ENCODE measurements at regions not wholly inside any gene's neighbourhood (a gene's known extent, or its start where the extent isn't known, plus 50 kb on each side); places are given as distances from the start of the nearest gene placed in this dataset.

DNA sequence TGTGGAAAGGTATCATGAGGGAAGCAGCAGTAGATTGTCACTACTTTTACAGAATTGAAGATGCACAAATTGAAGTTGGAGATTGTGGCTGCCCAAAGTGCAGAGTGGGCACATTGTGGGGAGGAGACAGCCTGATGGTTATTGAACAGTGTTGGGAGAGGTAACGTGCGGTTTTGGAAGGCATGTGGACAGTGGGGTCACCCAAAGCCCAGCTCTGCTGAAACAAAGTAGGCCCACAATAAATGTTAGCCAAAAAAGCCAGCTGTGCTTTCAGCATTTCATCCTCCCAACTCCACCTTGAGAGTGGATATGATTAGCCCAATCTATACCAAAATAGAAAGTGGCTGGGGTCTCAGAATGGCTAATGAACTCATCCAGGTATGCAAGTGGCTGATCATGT, 96.7 kb downstream of the TMX1 start:
- TF ChIP-seq CREB1 (IDR thresholded peaks at IDR 0.05) (no peak), CREB1 (CRISPR knock-in tag; IDR thresholded peaks at IDR 0.05) (no peak), HNRNPL (IDR thresholded peaks at IDR 0.05; ENCODE audit: low read depth, low read length) (no peak), GABPB1 (CRISPR knock-in tag; IDR thresholded peaks at IDR 0.05) (no peak), SKI (IDR thresholded peaks at IDR 0.05; ENCODE audit: partially characterized antibody) (no peak)
- TF ChIP-seq, protein P1, sequence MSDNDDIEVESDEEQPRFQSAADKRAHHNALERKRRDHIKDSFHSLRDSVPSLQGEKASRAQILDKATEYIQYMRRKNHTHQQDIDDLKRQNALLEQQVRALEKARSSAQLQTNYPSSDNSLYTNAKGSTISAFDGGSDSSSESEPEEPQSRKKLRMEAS (IDR thresholded peaks at IDR 0.05) = no peak
- TF ChIP-seq, protein P2, sequence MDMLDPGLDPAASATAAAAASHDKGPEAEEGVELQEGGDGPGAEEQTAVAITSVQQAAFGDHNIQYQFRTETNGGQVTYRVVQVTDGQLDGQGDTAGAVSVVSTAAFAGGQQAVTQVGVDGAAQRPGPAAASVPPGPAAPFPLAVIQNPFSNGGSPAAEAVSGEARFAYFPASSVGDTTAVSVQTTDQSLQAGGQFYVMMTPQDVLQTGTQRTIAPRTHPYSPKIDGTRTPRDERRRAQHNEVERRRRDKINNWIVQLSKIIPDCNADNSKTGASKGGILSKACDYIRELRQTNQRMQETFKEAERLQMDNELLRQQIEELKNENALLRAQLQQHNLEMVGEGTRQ (IDR thresholded peaks at IDR 0.05; ENCODE audit: low read depth, low read length) = no peak
- TF ChIP-seq, protein P2 (CRISPR knock-in tag; IDR thresholded peaks at IDR 0.05; ENCODE audit: borderline replicate concordance) = no peak

Data from HepG2 (cell line).